GM18868 (cell line): ENCODE measurements at regions not wholly inside any gene's neighbourhood (a gene's known extent, or its start where the extent isn't known, plus 50 kb on each side); places are given as distances from the start of the nearest gene placed in this dataset.

Experiments
- ATAC-seq: cut with Tn5 transposase; IDR thresholded peaks from one replicate; pipeline ENCODE4 v1.9.1; 2021; ENCODE audit warnings: mild to moderate bottlenecking, moderate library complexity; ENCODE audit not compliant: unreplicated experiment

DNA sequence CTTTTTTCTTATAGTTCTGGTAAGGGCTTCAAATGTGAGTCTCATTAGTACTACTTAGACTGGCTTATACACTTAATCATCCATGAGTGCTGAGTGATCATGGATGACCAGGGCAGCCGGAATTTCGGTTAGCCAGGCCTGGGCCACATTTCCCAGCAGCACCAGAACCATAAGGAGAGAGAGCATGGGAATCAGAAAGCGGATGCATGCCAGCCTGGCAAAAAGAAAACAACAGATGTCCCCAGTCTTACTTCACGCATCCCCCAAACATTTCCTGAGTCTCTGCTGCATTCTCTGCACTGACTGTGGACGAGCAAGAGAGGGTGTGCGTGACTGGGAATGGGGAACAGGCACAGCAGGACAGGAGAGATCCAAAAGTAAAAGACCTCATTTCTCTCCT is 371.1 kb upstream of the ZNF608 start:
- ATAC-seq = no peak

- no peak for ATAC-seq
These were observed 373.6 kb upstream of the ZNF608 start for GRCh38 chr5:125120012-125120411.

- no peak for ATAC-seq
These were observed 378.8 kb upstream of the ZNF608 start for GRCh38 chr5:125125031-125125823.

GRCh38 chr5:125126050-125126449 is 379.6 kb upstream of the ZNF608 start:
- ATAC-seq = no peak

GRCh38 chr5:125129151-125129806 is 382.8 kb upstream of the ZNF608 start:
- ATAC-seq = no peak

GRCh38 chr5:125130591-125130990 is 384.2 kb upstream of the ZNF608 start:
- ATAC-seq = no peak

- no peak for ATAC-seq
These were observed 388.0 kb upstream of the ZNF608 start for GRCh38 chr5:125134216-125135081.

DNA sequence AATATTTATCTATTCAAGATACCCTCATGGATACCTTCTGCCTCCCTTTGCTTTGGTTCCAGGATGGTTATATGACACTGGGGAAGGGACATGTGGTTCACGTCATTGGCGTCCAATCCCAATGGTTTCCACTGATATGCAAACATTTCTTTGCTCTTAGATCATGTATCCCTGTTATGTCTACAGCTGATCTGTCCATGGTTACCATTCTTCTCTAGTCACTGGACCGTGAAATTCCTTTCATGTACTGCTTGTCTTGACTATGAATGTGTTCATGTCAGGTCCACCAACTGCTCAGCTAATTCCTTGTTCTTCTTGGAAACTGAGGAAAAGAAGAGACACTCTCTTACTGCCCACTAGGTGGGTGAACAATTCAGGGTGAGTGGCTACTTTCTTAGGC is 391.1 kb upstream of the ZNF608 start:
- no peak for ATAC-seq

- ATAC-seq = no peak
These were observed 391.8 kb upstream of the ZNF608 start for GRCh38 chr5:125138266-125138665.

DNA sequence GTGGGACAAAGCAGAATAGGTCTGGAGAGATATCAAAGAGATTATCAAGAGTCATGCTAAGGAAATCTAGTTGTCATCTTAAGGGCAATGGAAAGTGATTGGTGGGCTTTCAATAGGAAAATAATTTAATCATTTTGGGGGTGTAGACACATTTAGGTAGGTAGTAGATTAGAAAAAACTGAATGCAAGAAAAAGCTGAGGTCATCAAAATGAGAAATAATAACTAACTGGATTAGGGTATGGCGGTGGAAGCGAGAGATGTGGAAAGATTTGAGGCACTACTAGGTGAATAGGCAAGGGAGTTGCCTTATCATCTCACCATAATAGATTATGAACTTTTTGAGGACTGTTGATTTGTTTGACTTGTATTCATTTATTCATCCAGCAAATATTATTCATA is 393.2 kb upstream of the ZNF608 start:
- ATAC-seq = no peak

GRCh38 chr5:125140220-125140619 is 393.8 kb upstream of the ZNF608 start:
- no peak for ATAC-seq

GRCh38 chr5:125140855-125141254 is 394.4 kb upstream of the ZNF608 start:
- ATAC-seq = no peak

- peak; percentile 82 for ATAC-seq
These were observed 396.0 kb upstream of the ZNF608 start for GRCh38 chr5:125142458-125142857.

GRCh38 chr5:125143011-125143410 is 396.6 kb upstream of the ZNF608 start:
- ATAC-seq = no peak

DNA sequence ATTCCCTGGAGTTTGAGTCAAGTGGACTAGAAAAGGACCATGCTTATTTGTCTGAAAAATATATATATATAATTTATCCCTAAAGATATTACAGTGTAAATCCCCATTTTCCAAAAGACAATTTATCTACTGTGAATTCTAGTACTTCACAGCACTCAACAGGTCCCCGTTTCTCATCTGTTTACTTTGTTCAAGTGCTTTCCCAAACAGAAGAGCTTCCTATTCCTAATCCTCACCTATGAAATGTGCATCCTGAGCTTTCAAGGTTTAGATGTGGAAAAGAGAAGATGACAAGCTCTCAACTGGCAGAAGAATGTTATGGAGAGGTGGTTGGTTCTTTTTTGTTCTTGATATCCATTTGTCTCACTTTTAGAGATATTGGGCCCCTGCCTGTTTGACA is 401.6 kb upstream of the ZNF608 start:
- no peak for ATAC-seq

DNA sequence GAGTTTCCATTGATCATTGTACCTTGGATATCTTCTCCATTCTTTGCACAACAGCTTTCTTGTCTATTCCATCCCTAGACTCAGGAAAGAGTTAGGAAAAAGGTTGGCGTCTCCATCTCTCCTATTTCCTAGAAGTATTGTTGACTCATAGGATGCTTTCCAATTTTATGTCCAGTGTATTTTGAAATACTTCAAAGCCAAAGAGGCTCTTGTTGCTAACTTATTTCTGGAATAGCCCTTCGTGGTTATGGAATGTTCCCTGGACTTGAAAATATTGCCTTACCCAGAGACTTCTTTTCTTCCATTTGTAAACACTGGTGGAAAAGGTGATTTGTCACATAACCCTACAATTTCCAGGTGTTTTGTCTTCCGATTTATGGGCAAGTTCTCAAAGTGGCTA is 402.3 kb upstream of the ZNF608 start:
- no peak for ATAC-seq

DNA sequence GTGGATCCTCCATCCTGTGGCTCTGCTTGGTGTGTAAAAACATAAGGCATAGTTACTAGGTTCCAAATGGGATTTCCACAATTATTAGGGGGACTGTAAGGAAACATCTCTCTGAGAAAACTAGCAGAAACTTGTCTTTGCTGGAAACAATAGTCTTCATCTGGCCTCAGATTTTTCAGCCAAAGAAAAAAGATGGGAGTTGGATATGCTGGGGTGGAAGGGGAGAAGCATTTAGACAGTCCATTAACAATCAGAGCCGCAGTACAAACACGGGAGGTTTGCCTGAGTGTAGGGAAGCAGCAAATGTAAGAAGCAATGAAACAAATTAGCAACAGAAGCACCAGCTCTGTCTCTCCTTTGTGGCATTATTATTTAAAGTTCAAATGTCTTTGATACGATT is 402.7 kb upstream of the ZNF608 start:
- no peak for ATAC-seq

- ATAC-seq = no peak
These were observed 403.1 kb upstream of the ZNF608 start for GRCh38 chr5:125149527-125149926.

DNA sequence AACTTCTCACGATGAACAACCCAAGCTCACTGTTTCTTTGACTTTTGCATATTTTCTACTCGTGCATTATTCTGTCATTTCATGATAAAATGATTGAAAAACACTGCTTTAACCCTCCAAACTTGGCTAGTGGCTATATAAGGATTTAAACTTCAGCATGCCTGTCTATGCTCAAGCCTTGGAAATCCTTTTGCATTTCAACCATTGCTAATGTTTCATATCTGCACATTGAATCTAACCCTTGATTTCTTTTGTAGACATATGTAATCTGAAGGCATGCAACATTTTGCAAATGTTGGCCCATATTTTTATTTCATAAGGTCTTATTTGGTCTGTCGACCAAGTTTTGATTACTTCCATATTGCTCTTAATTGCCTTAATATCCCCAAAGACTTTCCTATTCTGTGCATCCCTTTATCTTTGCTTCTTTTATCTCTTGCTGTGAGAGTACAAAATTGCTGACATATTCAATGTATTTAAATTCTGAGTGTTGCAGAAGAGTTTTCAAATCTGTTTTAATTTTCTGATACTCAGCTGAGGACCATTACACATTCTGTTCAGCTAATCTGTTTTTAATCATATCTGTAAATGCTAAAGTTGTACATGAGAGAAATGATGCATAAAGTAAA is 403.7 kb upstream of the ZNF608 start:
- no peak for ATAC-seq

DNA sequence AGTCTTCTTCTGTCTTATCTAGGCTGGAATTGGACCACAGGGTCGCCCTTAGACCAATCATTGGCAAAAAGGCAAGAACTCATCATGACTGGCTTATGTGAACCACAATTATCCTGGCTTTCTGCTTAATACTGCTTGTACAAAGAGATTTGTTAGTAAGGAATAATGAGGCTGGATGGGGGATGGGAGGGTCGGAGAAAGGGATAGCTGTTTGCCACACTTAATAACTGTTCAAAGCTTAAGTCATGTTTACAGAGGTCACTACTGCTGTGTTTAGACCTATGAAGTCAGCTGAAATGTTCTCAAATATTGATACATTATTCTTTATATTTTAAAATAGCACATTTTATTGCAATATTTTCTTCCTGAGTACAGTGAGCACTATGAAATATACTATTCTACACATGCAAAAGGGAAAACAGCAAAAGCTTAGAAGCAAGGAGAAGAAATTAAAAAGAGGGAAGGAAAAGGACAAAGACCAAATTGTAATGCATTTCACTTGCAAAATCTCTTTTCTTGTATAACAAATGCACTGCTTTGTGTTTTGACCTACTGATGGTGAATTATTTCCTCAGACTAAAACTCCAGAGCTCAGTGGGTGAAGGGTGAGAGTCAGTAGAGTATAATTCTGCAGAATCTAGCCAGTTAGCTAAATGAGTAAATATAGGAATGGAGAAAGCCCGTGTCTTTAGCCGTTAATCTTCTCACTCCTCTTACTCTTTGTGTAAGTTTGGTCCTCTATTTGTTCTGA is 404.9 kb upstream of the ZNF608 start:
- ATAC-seq = peak; percentile 18
